K562 (cell line): ENCODE measurements at regions not wholly inside any gene's neighbourhood (a gene's known extent, or its start where the extent isn't known, plus 50 kb on each side); places are given as distances from the start of the nearest gene placed in this dataset.

Experiments
- ATAC-seq: fragments of 200-7000 bp; cut with Tn5 transposase; 3 replicates; pipeline ENCODE4 v1.9.1; 2020; ENCODE audit warnings: moderate library complexity
- BruUV-seq: library from RNA; stranded (reverse); fragments of 400-500 nt; replicated peaks from 2 replicates; lab custom pipeline; 2021; lab: Mats Ljungman, UMichigan
- CTCF ChIA-PET: fragments of 300-600 bp; formaldehyde crosslinking; extraction: SDS; loops from one replicate; lab custom pipeline; 2021; ENCODE audit warnings: low intra/inter-chr PET ratio; lab: Yijun Ruan, JAX
- POLR2A ChIA-PET: fragments of 300-600, 350-650 bp; sonication (Branson Sonifier 250); formaldehyde crosslinking; extraction: SDS; loops from one replicate; lab custom pipeline; 2021; ENCODE audit warnings: antibody characterized with exemption, inconsistent platforms; lab: Yijun Ruan, JAX
- DNase-seq, 4 experiments: peaks; one replicate each; pipeline versions ENCODE4 v3.0.0 to v3.0.0-alpha.2; 2011 to 2018; ENCODE audit warnings: low spot score in 3 of 4, mixed read lengths in 3 of 4; ENCODE audit errors: extremely low read depth in 1 of 4
- FAIRE-seq: peaks from 2 replicates; lab custom pipeline; 2011; peaks lifted over from hg19 to GRCh38; lab: Jason Lieb, UNC
- H2AFZ ChIP-seq: 2 replicates; pipeline ENCODE4 v1.6.0; 2011; ENCODE audit warnings: low read depth, low read length, control low read depth, inconsistent platforms
- H3K27ac ChIP-seq: fragments of 200-600 bp; 3 replicates; pipeline ENCODE4 v1.8.0; 2011; ENCODE audit warnings: low read depth, mild to moderate bottlenecking, control low read depth, inconsistent platforms, low read length, moderate library complexity, mixed read lengths; ENCODE audit errors: extremely low read depth
- H3K27me3 ChIP-seq, 2 experiments: fragments of 300-600 bp in 1 of 2; 2 replicates in 1 of 2; 3 replicates in 1 of 2; pipeline versions ENCODE4 v1.6.0 to v1.8.0; 2011; ENCODE audit warnings: inconsistent platforms in 2 of 2, low read length in 2 of 2, mild to moderate bottlenecking in 1 of 2, mixed read lengths in 1 of 2, moderate library complexity in 1 of 2; ENCODE audit not compliant: control insufficient read depth in 2 of 2, insufficient read depth in 2 of 2
- H3K36me3 ChIP-seq: fragments of 300-600 bp; 3 replicates; pipeline ENCODE4 v1.8.0; 2011; ENCODE audit warnings: mild to moderate bottlenecking, low read length, inconsistent platforms; ENCODE audit not compliant: control insufficient read depth, insufficient read depth
- H3K4me1 ChIP-seq, 2 experiments: fragments of 200-600 bp in 1 of 2; replicated peaks in 1 of 2; 2 replicates in 1 of 2; 3 replicates in 1 of 2; pipeline versions ENCODE4 v1.5.1 to v1.8.0; 2011; ENCODE audit warnings: inconsistent platforms in 2 of 2, low read length in 2 of 2, mild to moderate bottlenecking in 1 of 2, mixed read lengths in 1 of 2, moderate library complexity in 1 of 2; ENCODE audit not compliant: control insufficient read depth in 2 of 2, insufficient read depth in 2 of 2
- H3K4me2 ChIP-seq: 2 replicates; pipeline ENCODE4 v1.6.1; 2011; ENCODE audit warnings: low read length, control low read depth, inconsistent platforms, mixed read lengths; ENCODE audit not compliant: insufficient read depth
- H3K4me3 ChIP-seq: fragments of 200-600 bp; sonication (generic), shearing (Covaris generic); 2 replicates; pipeline ENCODE4 v1.5.1; 2016; ENCODE audit warnings: control low read depth, inconsistent platforms
- H3K79me2 ChIP-seq: fragments of 200-600 bp; 3 replicates; pipeline ENCODE4 v1.8.0; 2011; ENCODE audit warnings: low read length, inconsistent platforms; ENCODE audit not compliant: control insufficient read depth, insufficient read depth
- H3K9ac ChIP-seq, 2 experiments: 2 replicates each; pipeline versions ENCODE4 v1.6.0 to v1.6.1; 2011; ENCODE audit warnings: low read depth in 2 of 2, low read length in 2 of 2, control low read depth in 1 of 2, inconsistent platforms in 1 of 2, mild to moderate bottlenecking in 1 of 2, mixed read lengths in 1 of 2; ENCODE audit not compliant: insufficient read depth in 1 of 2
- H3K9me1 ChIP-seq: one replicate; pipeline ENCODE4 v1.6.0; 2011; ENCODE audit warnings: inconsistent platforms, mild to moderate bottlenecking, low read length, moderate library complexity; ENCODE audit not compliant: control insufficient read depth, insufficient read depth
- H3K9me3 ChIP-seq: replicated peaks from 2 replicates; pipeline ENCODE4 v1.5.1; 2011; ENCODE audit warnings: low read depth, low read length, inconsistent platforms; ENCODE audit not compliant: control insufficient read depth, insufficient read depth
- H4K20me1 ChIP-seq: replicated peaks from 2 replicates; pipeline ENCODE4 v1.6.1; 2011; ENCODE audit warnings: low read length, inconsistent platforms, mixed read lengths; ENCODE audit not compliant: control insufficient read depth, insufficient read depth
- CTBP1 ChIP-seq: fragments of 450-650 bp; IDR thresholded peaks from 2 replicates; pipeline ENCODE4 v1.6.1; 2016; ENCODE audit warnings: borderline replicate concordance
- ELF2 ChIP-seq: fragments of 250-450 bp; sonication (Bioruptor Pico); IDR thresholded peaks from 2 replicates; pipeline ENCODE4 v1.5.0; 2021; ENCODE audit warnings: mild to moderate bottlenecking
- GTF2E2 ChIP-seq: fragments of 200-800 bp; sonication (Bioruptor generic); IDR thresholded peaks from 2 replicates; pipeline ENCODE4 v1.6.1; 2016; ENCODE audit warnings: missing genetic modification characterization, missing compliant biosample characterization
- MAZ ChIP-seq, 2 experiments: fragments of 450-650 bp in 1 of 2; sonication (generic) in 1 of 2; formaldehyde crosslinking; IDR thresholded peaks in 1 of 2; conservative IDR thresholded peaks in 1 of 2; 2 replicates each; pipeline versions ENCODE4 v1.4.0 to v1.5.0; 2020; ENCODE audit warnings: mild to moderate bottlenecking in 1 of 2, missing genetic modification reagents in 1 of 2
- MCM2 ChIP-seq: fragments of 450-650 bp; IDR thresholded peaks from 2 replicates; pipeline ENCODE4 v1.6.1; 2017; ENCODE audit warnings: low read depth, mild to moderate bottlenecking
- MECOM ChIP-seq: fragments of 250-450 bp; sonication (Bioruptor Pico); IDR thresholded peaks from 2 replicates; pipeline ENCODE4 v1.8.0; 2022; ENCODE audit warnings: inconsistent platforms
- MXI1 ChIP-seq: IDR thresholded peaks from 2 replicates; pipeline ENCODE4 v1.6.1; 2011; ENCODE audit warnings: low read depth, mild to moderate bottlenecking, improper control_type of control experiment, low read length
- NELFE ChIP-seq: IDR thresholded peaks from 2 replicates; pipeline ENCODE4 v1.6.1; 2011; ENCODE audit warnings: mild to moderate bottlenecking; ENCODE audit not compliant: insufficient read depth, insufficient read length
- PML ChIP-seq: IDR thresholded peaks from 2 replicates; pipeline ENCODE4 v1.6.1; 2012; ENCODE audit warnings: low read length, inconsistent platforms
- PREB ChIP-seq: sonication (generic); formaldehyde crosslinking; IDR thresholded peaks from 2 replicates; pipeline ENCODE4 v1.8.1; 2023; ENCODE audit warnings: mild to moderate bottlenecking, missing genetic modification reagents
- PTTG1 ChIP-seq: fragments of 450-650 bp; IDR thresholded peaks from 2 replicates; pipeline ENCODE4 v1.6.1; 2016; ENCODE audit warnings: low read depth, mild to moderate bottlenecking, missing genetic modification characterization, missing compliant biosample characterization
- STAT5B ChIP-seq: fragments of 250-450 bp; sonication (Bioruptor Pico); IDR thresholded peaks from 2 replicates; pipeline ENCODE4 v1.8.0; 2021; ENCODE audit warnings: mild to moderate bottlenecking, inconsistent platforms
- TBP ChIP-seq: optimal IDR thresholded peaks from 2 replicates; pipeline ENCODE3; 2011; ENCODE audit warnings: low read depth, low read length, improper control_type of control experiment
- THRA ChIP-seq: fragments of 450-650 bp; IDR thresholded peaks from 2 replicates; pipeline ENCODE4 v1.6.1; 2017; ENCODE audit warnings: mild to moderate bottlenecking, moderate library complexity
- ZNF121 ChIP-seq: sonication (generic); formaldehyde crosslinking; conservative IDR thresholded peaks from 2 replicates; pipeline ENCODE4 v1.8.0; 2022; ENCODE audit warnings: missing genetic modification reagents
- ZNF224 ChIP-seq: sonication (generic); formaldehyde crosslinking; IDR thresholded peaks from 2 replicates; pipeline ENCODE4 v1.8.0; 2022; ENCODE audit warnings: mild to moderate bottlenecking, missing genetic modification reagents
- ZNF282 ChIP-seq: sonication (generic); formaldehyde crosslinking; IDR thresholded peaks from 2 replicates; pipeline ENCODE4 v1.8.1; 2023; ENCODE audit warnings: missing genetic modification reagents
- WGBS: fragments of 100-300 bp; shearing (Covaris generic); methylation state at CpG from one replicate; pipeline ENCODE4 v1.1.6; 2016; ENCODE audit warnings: low coverage, mixed read lengths; ENCODE audit not compliant: insufficient coverage; ENCODE audit errors: missing lambda C conversion rate; 5-methylcytosine and 5-hydroxymethylcytosine counted together
- in situ Hi-C: fragments of 300-500 bp; cut with MboI; formaldehyde crosslinking; loops from 4 replicates; pipeline ENCODE4 v1.15.0; 2018; ENCODE audit warnings: inconsistent platforms, mixed read lengths
- intact Hi-C: fragments of 100-400 bp; cut with micrococcal nuclease; formaldehyde crosslinking; loops from 2 replicates; pipeline ENCODE4 v1.14.2; 2022

GRCh38 chr3:137081711-137082110 lies 123.9 kb downstream of the IL20RB start:
- no peak for FAIRE-seq
- no peak overlapping the region for H3K27ac ChIP-seq
- no peak for TF ChIP-seq MCM2
- TF ChIP-seq TBP = no peak
- TF ChIP-seq THRA = no peak
- no peak for TF ChIP-seq MXI1
- 0% methylated on average over 3 of the region's 3 CpGs for WGBS
- intact Hi-C loops = no loop called here
- POLR2A ChIA-PET = interaction anchor here (1.0 kb wide), 1 partner anchor 10 kb away, joined by 3 read pairs; no protein-coding TSS in a partner anchor
- H3K79me2 ChIP-seq = no peaks in the 10 kb centered on the region
- DNase-seq = no peak
- H3K36me3 ChIP-seq = no peaks in the 10 kb centered on the region
- no peak for ATAC-seq
- H3K9me3 ChIP-seq = no peaks in the 10 kb centered on the region
- H3K4me2 ChIP-seq = no peak overlapping the region
- H2AFZ ChIP-seq = no peak overlapping the region
- H3K9me1 ChIP-seq = no peaks in the 10 kb centered on the region
- no peaks in the 10 kb centered on the region for H3K4me1 ChIP-seq
- in situ Hi-C loops = no loop called here
- no peaks in the 10 kb centered on the region for H4K20me1 ChIP-seq
- CTCF ChIA-PET = no interaction called here
- BruUV-seq = no TSS peak
- H3K9ac ChIP-seq = no peak overlapping the region
- H3K4me3 ChIP-seq = no peak overlapping the region
- H3K27me3 ChIP-seq = no peaks in the 10 kb centered on the region

- CTCF ChIA-PET = no interaction called here
- intact Hi-C loops = no loop called here
- WGBS = 0% methylated on average over 2 of the region's 2 CpGs
- no peaks in the 10 kb centered on the region for H3K27me3 ChIP-seq
- H3K4me1 ChIP-seq = no peaks in the 10 kb centered on the region
- FAIRE-seq (no peak), DNase-seq (no peak), ATAC-seq (no peak)
- no peaks in the 10 kb centered on the region for H3K9me3 ChIP-seq
- no peaks in the 10 kb centered on the region for H4K20me1 ChIP-seq
- H3K4me2 ChIP-seq = no peak overlapping the region
- H3K79me2 ChIP-seq = no peaks in the 10 kb centered on the region
- H3K9ac ChIP-seq = no peak overlapping the region
- no peak overlapping the region for H2AFZ ChIP-seq
- BruUV-seq = no TSS peak
- H3K9me1 ChIP-seq = no peaks in the 10 kb centered on the region
- no peaks in the 10 kb centered on the region for H3K36me3 ChIP-seq
- no peak overlapping the region for H3K27ac ChIP-seq
- in situ Hi-C loops = no loop called here
- POLR2A ChIA-PET = no interaction called here
- H3K4me3 ChIP-seq = no peak overlapping the region
- TF ChIP-seq ZNF282 (CRISPR knock-in tag) = no peak
- no peak for TF ChIP-seq MECOM (CRISPR knock-in tag)
- no peak for TF ChIP-seq STAT5B
- TF ChIP-seq ZNF224 = no peak
- TF ChIP-seq MAZ (CRISPR knock-in tag; conservative IDR thresholded peaks at IDR 0.05 in 1 of 2, IDR thresholded peaks at IDR 0.05 in 1 of 2) = no peak
- no peak for TF ChIP-seq ELF2 (CRISPR knock-in tag)
- TF ChIP-seq PTTG1 (tag) = no peak
- no peak for TF ChIP-seq ZNF121 (CRISPR knock-in tag)
- TF ChIP-seq PREB (CRISPR knock-in tag) = no peak
- TF ChIP-seq GTF2E2 (tag) = no peak
- no peak for TF ChIP-seq CTBP1
- TF ChIP-seq MXI1 = no peak
- TF ChIP-seq NELFE = no peak
- TF ChIP-seq PML = no peak
Measured at GRCh38 chr3:137082763-137083162, 125.0 kb downstream of the IL20RB start.
